ENCODE measurements at regions not wholly inside any gene's neighbourhood (a gene's known extent, or its start where the extent isn't known, plus 50 kb on each side); places are given as distances from the start of the nearest gene placed in this dataset.

- POLR2A ChIA-PET (ENCODE audit: unreplicated experiment): no interaction called here
- no peak for TF ChIP-seq CTCF (conservative IDR thresholded peaks at IDR 0.05; ENCODE audit: low read depth, low read length)
- no peak for TF ChIP-seq EZH2 (IDR thresholded peaks at IDR 0.05; ENCODE audit: low read length, unreplicated experiment)
- no peak for TF ChIP-seq EZH2phosphoT487 (IDR thresholded peaks at IDR 0.05; ENCODE audit: borderline replicate concordance, low read length)
- intact Hi-C loops (cut with micrococcal nuclease): no loop called here
- H4K20me1 ChIP-seq (ENCODE audit: low read length): no peaks in the 10 kb centered on the region
- no TSS peak for BruUV-seq (replicated peaks)
- no peaks in the 10 kb centered on the region for H3K4me1 ChIP-seq (ENCODE audit: insufficient read depth, low read length)
- H3K9me3 ChIP-seq (ENCODE audit: low read length): peaks cover 6% of the 10 kb centered on the region; the same call in 1 of the 2 replicates
- no peak overlapping the region for H3K4me2 ChIP-seq (ENCODE audit: low read length)
- H3K9me2 ChIP-seq (replicated peaks; ENCODE audit: low read length): no peaks in the 10 kb centered on the region
- H2AFZ ChIP-seq (ENCODE audit: low read length): no peak overlapping the region
- H3F3A ChIP-seq (ENCODE audit: low read length, unreplicated experiment): no peaks in the 10 kb centered on the region
- no peaks in the 10 kb centered on the region for H3K27me3 ChIP-seq (ENCODE audit: low read length)
- no peaks in the 10 kb centered on the region for H3K79me2 ChIP-seq (ENCODE audit: low read length)
- CTCF ChIA-PET: no interaction called here
- no peak overlapping the region for H3K9ac ChIP-seq (ENCODE audit: low read length)
- no peak overlapping the region for H3K4me3 ChIP-seq (ENCODE audit: low read length)
- no peaks in the 10 kb centered on the region for H3K36me3 ChIP-seq (ENCODE audit: low read depth, low read length)
- DNase-seq (no peak), ATAC-seq (no peak)
- H3K27ac ChIP-seq (ENCODE audit: low read length): no peak overlapping the region
Observed at GRCh38 chr20:61015602-61016001, 236.5 kb upstream of the CDH4 start.

- POLR2A ChIA-PET (ENCODE audit: unreplicated experiment): no interaction called here
Observed at GRCh38 chr20:61019322-61019721, 232.7 kb upstream of the CDH4 start.

GRCh38 chr20:61023612-61024011 is 228.4 kb upstream of the CDH4 start:
- Histone ChIP-seq H3K36me3 (ENCODE audit: low read depth, low read length) (no peaks in the 10 kb centered on the region), H3K9me3 (ENCODE audit: low read length) (no peaks in the 10 kb centered on the region), H3K27ac (ENCODE audit: low read length) (no peak overlapping the region), H3F3A (ENCODE audit: low read length, unreplicated experiment) (no peaks in the 10 kb centered on the region), H4K20me1 (ENCODE audit: low read length) (no peaks in the 10 kb centered on the region), H3K9me2 (replicated peaks; ENCODE audit: low read length) (no peaks in the 10 kb centered on the region), H3K27me3 (ENCODE audit: low read length) (no peaks in the 10 kb centered on the region), H3K9ac (ENCODE audit: low read length) (no peak overlapping the region), H2AFZ (ENCODE audit: low read length) (no peak overlapping the region), H3K4me3 (ENCODE audit: low read length) (no peak overlapping the region), H3K79me2 (ENCODE audit: low read length) (no peaks in the 10 kb centered on the region), H3K4me2 (ENCODE audit: low read length) (no peak overlapping the region), H3K4me1 (ENCODE audit: insufficient read depth, low read length) (no peaks in the 10 kb centered on the region)
- intact Hi-C loops (cut with micrococcal nuclease): no loop called here
- ChIA-PET CTCF (no interaction called here), POLR2A (ENCODE audit: unreplicated experiment) (no interaction called here)
- DNase-seq: no peak
- ATAC-seq: no peak
- TF ChIP-seq CTCF (conservative IDR thresholded peaks at IDR 0.05; ENCODE audit: low read depth, low read length) (no peak), EZH2 (IDR thresholded peaks at IDR 0.05; ENCODE audit: low read length, unreplicated experiment) (no peak), EZH2phosphoT487 (IDR thresholded peaks at IDR 0.05; ENCODE audit: borderline replicate concordance, low read length) (no peak)
- BruUV-seq (replicated peaks): no TSS peak

More at GRCh38 chr20:61019322-61019721, 232.7 kb upstream of the CDH4 start:
- Histone ChIP-seq H3K9ac (ENCODE audit: low read length) (no peak overlapping the region), H3K9me2 (replicated peaks; ENCODE audit: low read length) (no peaks in the 10 kb centered on the region), H3K4me1 (ENCODE audit: insufficient read depth, low read length) (no peaks in the 10 kb centered on the region), H3K36me3 (ENCODE audit: low read depth, low read length) (no peaks in the 10 kb centered on the region), H3K79me2 (ENCODE audit: low read length) (no peaks in the 10 kb centered on the region), H4K20me1 (ENCODE audit: low read length) (no peaks in the 10 kb centered on the region), H3K4me3 (ENCODE audit: low read length) (no peak overlapping the region), H3K27me3 (ENCODE audit: low read length) (no peaks in the 10 kb centered on the region), H2AFZ (ENCODE audit: low read length) (no peak overlapping the region), H3K9me3 (ENCODE audit: low read length) (peaks cover 6% of the 10 kb centered on the region; the same call in 1 of the 2 replicates), H3F3A (ENCODE audit: low read length, unreplicated experiment) (no peaks in the 10 kb centered on the region), H3K4me2 (ENCODE audit: low read length) (no peak overlapping the region), H3K27ac (ENCODE audit: low read length) (no peak overlapping the region)
- ATAC-seq (no peak), DNase-seq (no peak)
- intact Hi-C loops (cut with micrococcal nuclease): no loop called here
- CTCF ChIA-PET: no interaction called here
- no TSS peak for BruUV-seq (replicated peaks)
- TF ChIP-seq CTCF (conservative IDR thresholded peaks at IDR 0.05; ENCODE audit: low read depth, low read length) (no peak), EZH2phosphoT487 (IDR thresholded peaks at IDR 0.05; ENCODE audit: borderline replicate concordance, low read length) (no peak), EZH2 (IDR thresholded peaks at IDR 0.05; ENCODE audit: low read length, unreplicated experiment) (no peak)
